Hepatocyte (in vitro differentiated cells): ENCODE measurements at regions not wholly inside any gene's neighbourhood (a gene's known extent, or its start where the extent isn't known, plus 50 kb on each side); places are given as distances from the start of the nearest gene placed in this dataset.

Experiments used
- CTCF ChIP-seq: fragments of 200-600 bp; sonication (generic); IDR thresholded peaks from 2 replicates; pipeline ENCODE4 v1.5.1; 2016; ENCODE audit warnings: antibody characterized with exemption, mild to moderate bottlenecking; ENCODE audit not compliant: poor library complexity
- EZH2 ChIP-seq: fragments of 200-600 bp; sonication (generic); IDR thresholded peaks from 2 replicates; pipeline ENCODE4 v1.6.1; 2016; ENCODE audit warnings: antibody characterized with exemption, mild to moderate bottlenecking, borderline replicate concordance

- no peak for TF ChIP-seq CTCF
- TF ChIP-seq EZH2, result no peak
These were observed 117.4 kb upstream of the LINGO1 start for GRCh38 chr15:77749998-77750540.
